HepG2 (cell line): ENCODE measurements at regions not wholly inside any gene's neighbourhood (a gene's known extent, or its start where the extent isn't known, plus 50 kb on each side); places are given as distances from the start of the nearest gene placed in this dataset.

Experiments
- CBFB ChIP-seq: sonication (generic); formaldehyde crosslinking; IDR thresholded peaks from 2 replicates; pipeline ENCODE4 v1.4.0; 2020; ENCODE audit warnings: missing genetic modification reagents
- CEBPB ChIP-seq: IDR thresholded peaks from 2 replicates; pipeline ENCODE4 v1.6.1; 2011; ENCODE audit warnings: low read depth, low read length, improper control_type of control experiment, borderline replicate concordance
- PCBP1 ChIP-seq: fragments of 200-400 bp; formaldehyde crosslinking; IDR thresholded peaks from 2 replicates; pipeline ENCODE4 v1.6.1; 2017; ENCODE audit warnings: mild to moderate bottlenecking, low read depth, low read length, borderline replicate concordance
- PHF21A ChIP-seq: sonication (generic); formaldehyde crosslinking; IDR thresholded peaks from 2 replicates; pipeline ENCODE4 v1.5.0; 2020; ENCODE audit warnings: mild to moderate bottlenecking, missing genetic modification reagents
- TBL1XR1 ChIP-seq: fragments of 150-350 bp; IDR thresholded peaks from 2 replicates; pipeline ENCODE4 v1.6.1; 2014; ENCODE audit warnings: borderline replicate concordance, low read length; ENCODE audit not compliant: partially characterized antibody
- YY1 ChIP-seq: IDR thresholded peaks from 2 replicates; pipeline ENCODE4 v1.6.1; 2011; ENCODE audit warnings: low read length, low read depth, moderate library complexity, mild to moderate bottlenecking; ENCODE audit not compliant: insufficient read depth, insufficient replicate concordance
- ZNF274 ChIP-seq: sonication (generic); formaldehyde crosslinking; IDR thresholded peaks from 2 replicates; pipeline ENCODE4 v1.5.1; 2020; ENCODE audit warnings: mild to moderate bottlenecking, missing genetic modification reagents
- ZNF331 ChIP-seq: sonication (generic); formaldehyde crosslinking; IDR thresholded peaks from 2 replicates; pipeline ENCODE4 v1.4.0; 2020; ENCODE audit warnings: missing genetic modification reagents
- ZSCAN29 ChIP-seq: sonication (generic); formaldehyde crosslinking; conservative IDR thresholded peaks from 2 replicates; pipeline ENCODE4 v1.4.0; 2020; ENCODE audit warnings: mild to moderate bottlenecking, missing genetic modification reagents
- TF ChIP-seq, protein P1 (sequence below): sonication (generic); formaldehyde crosslinking; IDR thresholded peaks from 2 replicates; pipeline ENCODE4 v1.5.0; 2020; ENCODE audit warnings: mild to moderate bottlenecking, missing genetic modification reagents, moderate library complexity
- TF ChIP-seq, protein P2 (sequence below): sonication (generic); formaldehyde crosslinking; IDR thresholded peaks from 2 replicates; pipeline ENCODE4 v1.5.0; 2020; ENCODE audit warnings: mild to moderate bottlenecking, missing genetic modification reagents

DNA sequence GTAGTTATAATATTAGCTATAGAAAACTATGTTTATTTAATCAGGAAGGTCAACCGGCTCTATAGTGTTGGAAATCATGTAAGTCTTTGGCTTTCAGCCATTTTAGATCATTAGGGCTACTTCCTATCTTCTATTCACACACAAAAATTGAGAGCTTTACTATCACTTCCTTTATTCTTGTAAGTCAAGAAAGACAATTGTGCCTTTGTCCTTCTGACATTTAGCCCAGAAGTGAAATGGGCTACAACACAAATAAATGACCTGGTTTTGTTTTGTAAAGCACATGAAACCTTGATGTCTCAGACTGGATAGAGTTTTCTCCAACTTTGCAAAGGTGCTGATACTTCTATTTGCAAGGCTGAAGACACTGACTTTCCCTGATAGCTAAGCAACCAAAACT is 122.4 kb upstream of the ACSL4 start:
- TF ChIP-seq ZNF331 (CRISPR knock-in tag) (no peak), PHF21A (CRISPR knock-in tag) (no peak), TBL1XR1 (no peak), CEBPB (no peak), CBFB (no peak), ZNF274 (CRISPR knock-in tag) (no peak), YY1 (no peak), ZSCAN29 (CRISPR knock-in tag) (no peak), PCBP1 (no peak)
- TF ChIP-seq, protein P1, sequence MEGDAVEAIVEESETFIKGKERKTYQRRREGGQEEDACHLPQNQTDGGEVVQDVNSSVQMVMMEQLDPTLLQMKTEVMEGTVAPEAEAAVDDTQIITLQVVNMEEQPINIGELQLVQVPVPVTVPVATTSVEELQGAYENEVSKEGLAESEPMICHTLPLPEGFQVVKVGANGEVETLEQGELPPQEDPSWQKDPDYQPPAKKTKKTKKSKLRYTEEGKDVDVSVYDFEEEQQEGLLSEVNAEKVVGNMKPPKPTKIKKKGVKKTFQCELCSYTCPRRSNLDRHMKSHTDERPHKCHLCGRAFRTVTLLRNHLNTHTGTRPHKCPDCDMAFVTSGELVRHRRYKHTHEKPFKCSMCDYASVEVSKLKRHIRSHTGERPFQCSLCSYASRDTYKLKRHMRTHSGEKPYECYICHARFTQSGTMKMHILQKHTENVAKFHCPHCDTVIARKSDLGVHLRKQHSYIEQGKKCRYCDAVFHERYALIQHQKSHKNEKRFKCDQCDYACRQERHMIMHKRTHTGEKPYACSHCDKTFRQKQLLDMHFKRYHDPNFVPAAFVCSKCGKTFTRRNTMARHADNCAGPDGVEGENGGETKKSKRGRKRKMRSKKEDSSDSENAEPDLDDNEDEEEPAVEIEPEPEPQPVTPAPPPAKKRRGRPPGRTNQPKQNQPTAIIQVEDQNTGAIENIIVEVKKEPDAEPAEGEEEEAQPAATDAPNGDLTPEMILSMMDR = no peak
- TF ChIP-seq, protein P2, sequence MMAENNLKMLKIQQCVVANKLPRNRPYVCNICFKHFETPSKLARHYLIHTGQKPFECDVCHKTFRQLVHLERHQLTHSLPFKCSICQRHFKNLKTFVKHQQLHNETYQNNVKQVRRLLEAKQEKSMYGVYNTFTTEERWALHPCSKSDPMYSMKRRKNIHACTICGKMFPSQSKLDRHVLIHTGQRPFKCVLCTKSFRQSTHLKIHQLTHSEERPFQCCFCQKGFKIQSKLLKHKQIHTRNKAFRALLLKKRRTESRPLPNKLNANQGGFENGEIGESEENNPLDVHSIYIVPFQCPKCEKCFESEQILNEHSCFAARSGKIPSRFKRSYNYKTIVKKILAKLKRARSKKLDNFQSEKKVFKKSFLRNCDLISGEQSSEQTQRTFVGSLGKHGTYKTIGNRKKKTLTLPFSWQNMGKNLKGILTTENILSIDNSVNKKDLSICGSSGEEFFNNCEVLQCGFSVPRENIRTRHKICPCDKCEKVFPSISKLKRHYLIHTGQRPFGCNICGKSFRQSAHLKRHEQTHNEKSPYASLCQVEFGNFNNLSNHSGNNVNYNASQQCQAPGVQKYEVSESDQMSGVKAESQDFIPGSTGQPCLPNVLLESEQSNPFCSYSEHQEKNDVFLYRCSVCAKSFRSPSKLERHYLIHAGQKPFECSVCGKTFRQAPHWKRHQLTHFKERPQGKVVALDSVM (CRISPR knock-in tag) = no peak
